ENCODE measurements at regions not wholly inside any gene's neighbourhood (a gene's known extent, or its start where the extent isn't known, plus 50 kb on each side); places are given as distances from the start of the nearest gene placed in this dataset.

DNA sequence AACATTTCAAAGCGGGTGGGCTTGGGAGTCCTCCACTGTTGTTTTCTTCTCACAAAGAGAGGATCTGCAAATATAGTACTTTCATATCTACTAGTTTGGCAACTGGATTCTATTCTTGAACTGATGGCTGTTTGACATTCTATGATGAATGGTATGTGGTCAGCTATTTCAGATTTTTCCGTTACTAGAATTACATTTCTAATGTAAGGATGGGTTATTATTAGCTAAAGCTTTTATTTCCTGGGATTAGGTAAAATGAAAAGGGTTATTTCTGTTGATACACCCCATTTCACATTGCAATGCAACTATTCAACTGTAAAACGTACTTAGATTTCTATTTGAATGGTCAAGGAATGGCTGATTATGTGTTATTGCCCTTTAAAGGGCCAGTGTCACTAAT, 629.7 kb downstream of the DACH1 start:
- Histone ChIP-seq H3F3A (ENCODE audit: insufficient read depth, low read length, poor library complexity, severe bottlenecking) (no peaks in the 10 kb centered on the region), H3K4me3 (ENCODE audit: low read length) (no peak overlapping the region), H3K4me2 (ENCODE audit: low read length) (no peak overlapping the region), H3K9me3 (ENCODE audit: low read length) (no peaks in the 10 kb centered on the region), H3K79me2 (replicated peaks; ENCODE audit: insufficient read depth, low read length) (no peaks in the 10 kb centered on the region), H4K20me1 (ENCODE audit: insufficient read depth) (no peaks in the 10 kb centered on the region), H3K27me3 (ENCODE audit: insufficient read depth, low read depth, low read length) (no peaks in the 10 kb centered on the region), H2AFZ (ENCODE audit: low read depth, low read length) (no peak overlapping the region), H3K27ac (ENCODE audit: low read length) (no peak overlapping the region), H3K9me2 (ENCODE audit: insufficient read depth, low read length) (no peaks in the 10 kb centered on the region), H3K36me3 (ENCODE audit: insufficient read depth, low read length) (no peaks in the 10 kb centered on the region), H3K9ac (ENCODE audit: low read length) (no peak overlapping the region)
- TF ChIP-seq MXI1 (conservative IDR thresholded peaks at IDR 0.05; ENCODE audit: poor library complexity, severe bottlenecking), result no peak
- no peak for TF ChIP-seq EP300 (conservative IDR thresholded peaks at IDR 0.05; ENCODE audit: poor library complexity, severe bottlenecking)
- TF ChIP-seq, protein P1, sequence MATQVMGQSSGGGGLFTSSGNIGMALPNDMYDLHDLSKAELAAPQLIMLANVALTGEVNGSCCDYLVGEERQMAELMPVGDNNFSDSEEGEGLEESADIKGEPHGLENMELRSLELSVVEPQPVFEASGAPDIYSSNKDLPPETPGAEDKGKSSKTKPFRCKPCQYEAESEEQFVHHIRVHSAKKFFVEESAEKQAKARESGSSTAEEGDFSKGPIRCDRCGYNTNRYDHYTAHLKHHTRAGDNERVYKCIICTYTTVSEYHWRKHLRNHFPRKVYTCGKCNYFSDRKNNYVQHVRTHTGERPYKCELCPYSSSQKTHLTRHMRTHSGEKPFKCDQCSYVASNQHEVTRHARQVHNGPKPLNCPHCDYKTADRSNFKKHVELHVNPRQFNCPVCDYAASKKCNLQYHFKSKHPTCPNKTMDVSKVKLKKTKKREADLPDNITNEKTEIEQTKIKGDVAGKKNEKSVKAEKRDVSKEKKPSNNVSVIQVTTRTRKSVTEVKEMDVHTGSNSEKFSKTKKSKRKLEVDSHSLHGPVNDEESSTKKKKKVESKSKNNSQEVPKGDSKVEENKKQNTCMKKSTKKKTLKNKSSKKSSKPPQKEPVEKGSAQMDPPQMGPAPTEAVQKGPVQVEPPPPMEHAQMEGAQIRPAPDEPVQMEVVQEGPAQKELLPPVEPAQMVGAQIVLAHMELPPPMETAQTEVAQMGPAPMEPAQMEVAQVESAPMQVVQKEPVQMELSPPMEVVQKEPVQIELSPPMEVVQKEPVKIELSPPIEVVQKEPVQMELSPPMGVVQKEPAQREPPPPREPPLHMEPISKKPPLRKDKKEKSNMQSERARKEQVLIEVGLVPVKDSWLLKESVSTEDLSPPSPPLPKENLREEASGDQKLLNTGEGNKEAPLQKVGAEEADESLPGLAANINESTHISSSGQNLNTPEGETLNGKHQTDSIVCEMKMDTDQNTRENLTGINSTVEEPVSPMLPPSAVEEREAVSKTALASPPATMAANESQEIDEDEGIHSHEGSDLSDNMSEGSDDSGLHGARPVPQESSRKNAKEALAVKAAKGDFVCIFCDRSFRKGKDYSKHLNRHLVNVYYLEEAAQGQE (IDR thresholded peaks at IDR 0.05; ENCODE audit: borderline replicate concordance), result no peak
- TF ChIP-seq EZH2 (IDR thresholded peaks at IDR 0.05; ENCODE audit: borderline replicate concordance, insufficient read depth, low read length, poor library complexity, severe bottlenecking), result no peak
- no peak for TF ChIP-seq TAF1 (IDR thresholded peaks at IDR 0.05; ENCODE audit: low read depth)

DNA sequence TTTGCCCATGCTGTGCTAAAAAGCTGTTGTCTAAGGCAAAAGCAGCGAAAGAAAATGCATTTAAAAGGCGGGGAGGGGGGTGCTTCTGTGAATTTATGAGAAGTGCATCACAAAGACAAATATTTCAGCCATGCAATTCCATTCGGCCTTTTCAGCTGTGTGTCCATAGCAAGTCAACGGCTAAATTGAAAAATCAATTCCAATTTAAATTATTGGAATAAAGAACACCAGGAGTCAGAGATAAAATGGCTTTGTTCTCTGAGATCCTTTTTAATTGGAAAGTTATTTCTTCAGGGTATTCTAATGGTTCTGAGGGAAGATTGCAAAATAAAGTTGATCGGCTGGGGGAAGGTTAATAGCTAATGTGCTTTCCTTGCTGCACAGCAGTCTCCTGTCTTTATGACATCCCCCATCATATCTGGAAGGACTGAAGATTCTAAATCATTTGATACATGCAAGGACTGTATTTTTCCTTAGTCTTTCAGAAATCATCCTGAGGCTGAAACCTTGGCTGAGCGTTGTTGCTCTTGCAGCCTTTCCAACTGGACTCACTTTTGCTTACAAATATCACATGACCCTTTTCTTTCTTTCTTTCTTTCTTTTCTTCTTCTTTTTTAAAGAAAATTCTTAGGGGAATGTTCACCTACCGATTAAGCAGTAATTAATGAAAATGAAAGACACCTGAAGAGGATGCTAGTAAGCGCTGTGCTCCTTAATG, 647.1 kb downstream of the DACH1 start:
- Histone ChIP-seq H3K27ac (ENCODE audit: low read length) (peak overlapping the region; percentile 49), H3K79me2 (replicated peaks; ENCODE audit: insufficient read depth, low read length) (no peaks in the 10 kb centered on the region), H3K27me3 (ENCODE audit: insufficient read depth, low read depth, low read length) (no peaks in the 10 kb centered on the region), H3K9me3 (ENCODE audit: low read length) (no peaks in the 10 kb centered on the region), H4K20me1 (ENCODE audit: insufficient read depth) (no peaks in the 10 kb centered on the region), H3K4me2 (ENCODE audit: low read length) (peak overlapping the region; percentile 20), H3K36me3 (ENCODE audit: insufficient read depth, low read length) (no peaks in the 10 kb centered on the region), H3K4me3 (ENCODE audit: low read length) (no peak overlapping the region), H3K9me2 (ENCODE audit: insufficient read depth, low read length) (no peaks in the 10 kb centered on the region), H2AFZ (ENCODE audit: low read depth, low read length) (no peak overlapping the region), H3F3A (ENCODE audit: insufficient read depth, low read length, poor library complexity, severe bottlenecking) (no peaks in the 10 kb centered on the region), H3K9ac (ENCODE audit: low read length) (no peak overlapping the region)
- TF ChIP-seq TAF1 (IDR thresholded peaks at IDR 0.05; ENCODE audit: low read depth), result no peak
- TF ChIP-seq, protein P1 (IDR thresholded peaks at IDR 0.05; ENCODE audit: borderline replicate concordance), result no peak
- peak; percentile 32 for TF ChIP-seq POLR2AphosphoS5 (IDR thresholded peaks at IDR 0.05)

All from neural cell (in vitro differentiated cells).